Natural killer cell (primary cell): ENCODE measurements at regions not wholly inside any gene's neighbourhood (a gene's known extent, or its start where the extent isn't known, plus 50 kb on each side); places are given as distances from the start of the nearest gene placed in this dataset.

Experiments used
- ATAC-seq, 3 donors: fragments of 150-1000 bp in 2 of 3; fragments of 200-7000 bp in 1 of 3; cut with Tn5 transposase; 1 replicate in 1 of 3; 2 replicates in 2 of 3; pipeline ENCODE4 v1.10.0; 2021; ENCODE audit warnings: mild to moderate bottlenecking in 2 of 3, moderate library complexity in 2 of 3
- DNase-seq, 2 donors: peaks; one replicate each; pipeline versions ENCODE4 v3.0.0 to v3.0.0-alpha.2; 2013 to 2021; ENCODE audit warnings: mixed read lengths in 1 of 2
- H3K27ac ChIP-seq: one replicate; pipeline ENCODE4 v1.5.1; 2013; ENCODE audit warnings: mild to moderate bottlenecking, low read length
- H3K27me3 ChIP-seq: one replicate; pipeline ENCODE4 v1.6.1; 2013; ENCODE audit warnings: low read length; ENCODE audit not compliant: control insufficient read depth, insufficient read depth
- H3K36me3 ChIP-seq: one replicate; pipeline ENCODE4 v1.6.1; 2013; ENCODE audit warnings: low read length; ENCODE audit not compliant: control insufficient read depth, insufficient read depth
- H3K4me1 ChIP-seq: one replicate; pipeline ENCODE4 v1.6.1; 2013; ENCODE audit warnings: low read length; ENCODE audit not compliant: control insufficient read depth, insufficient read depth
- H3K4me3 ChIP-seq: one replicate; pipeline ENCODE4 v1.5.1; 2013; ENCODE audit warnings: low read length
- H3K9me3 ChIP-seq: one replicate; pipeline ENCODE4 v1.6.1; 2013; ENCODE audit warnings: low read length; ENCODE audit not compliant: control insufficient read depth, insufficient read depth
- H3K27ac Mint-ChIP-seq, 2 donors: one replicate each; pipeline ENCODE4 v1.8.0; 2022; ENCODE audit warnings: mild to moderate bottlenecking in 2 of 2, mixed read lengths in 2 of 2, moderate library complexity in 1 of 2
- H3K27me3 Mint-ChIP-seq, 2 donors: one replicate each; pipeline ENCODE4 v1.8.0; 2022; ENCODE audit warnings: low read depth in 2 of 2, mixed read lengths in 2 of 2
- H3K36me3 Mint-ChIP-seq: one replicate; pipeline ENCODE4 v1.8.0; 2022; ENCODE audit warnings: mixed read lengths
- H3K4me1 Mint-ChIP-seq, 2 donors: one replicate each; pipeline ENCODE4 v1.8.0; 2022; ENCODE audit warnings: mixed read lengths in 2 of 2
- H3K4me3 Mint-ChIP-seq: one replicate; pipeline ENCODE4 v1.8.0; 2022; ENCODE audit warnings: mild to moderate bottlenecking, moderate library complexity, mixed read lengths
- H3K9me3 Mint-ChIP-seq, 2 donors: one replicate each; pipeline ENCODE4 v1.8.0; 2022; ENCODE audit warnings: mixed read lengths in 2 of 2
- CTCF ChIP-seq: fragments of 200-600 bp; IDR thresholded peaks from one replicate; pipeline ENCODE4 v1.8.0; 2022; ENCODE audit warnings: antibody characterized with exemption
- WGBS: methylation state at CpG from one replicate; pipeline ENCODE4 v1.1.7; 2013; ENCODE audit warnings: missing lambda C conversion rate; ENCODE audit not compliant: insufficient coverage; 5-methylcytosine and 5-hydroxymethylcytosine counted together
- intact Hi-C: fragments of 100-400 bp; cut with micrococcal nuclease; formaldehyde crosslinking; loops from one replicate; pipeline ENCODE4 v1.14.2; 2022

- no peak for DNase-seq
- 86% methylated on average over 2 of the region's 7 CpGs for WGBS
- Histone ChIP-seq H3K27me3 (peaks cover 2% of the 10 kb centered on the region), H3K4me1 (no peaks in the 10 kb centered on the region), H3K9me3 (no peaks in the 10 kb centered on the region), H3K4me3 (no peak overlapping the region), H3K27ac (no peak overlapping the region), H3K36me3 (no peaks in the 10 kb centered on the region)
- no peak for ATAC-seq
- Mint-ChIP-seq H3K36me3 (no peaks in the 10 kb centered on the region), H3K27me3 (peaks cover 7 to 21% of the 10 kb centered on the region in 2 donors), H3K9me3 (no peaks in the 10 kb centered on the region), H3K4me3 (no peak overlapping the region), H3K4me1 (no peaks in the 10 kb centered on the region), H3K27ac (no peak overlapping the region)
- TF ChIP-seq CTCF, result no peak
- intact Hi-C loops, result no loop called here
Measured at GRCh38 chr6:1113916-1114540, 197.9 kb upstream of the FOXQ1 start.

GRCh38 chr6:1111361-1111760, 200.5 kb upstream of the FOXQ1 start:
- intact Hi-C loops, result no loop called here
- 27% methylated on average over 4 of the region's 6 CpGs for WGBS
- no peak overlapping the region for H3K27ac Mint-ChIP-seq
- TF ChIP-seq CTCF, result no peak
- peaks cover 13 to 21% of the 10 kb centered on the region in 2 donors for H3K27me3 Mint-ChIP-seq
- H3K9me3 Mint-ChIP-seq, result no peaks in the 10 kb centered on the region
- H3K9me3 ChIP-seq, result no peaks in the 10 kb centered on the region
- no peaks in the 10 kb centered on the region for H3K4me1 ChIP-seq
- H3K27ac ChIP-seq, result no peak overlapping the region
- H3K4me3 Mint-ChIP-seq, result no peak overlapping the region
- DNase-seq, result no peak
- H3K4me1 Mint-ChIP-seq, result no peaks in the 10 kb centered on the region
- H3K27me3 ChIP-seq, result no peaks in the 10 kb centered on the region
- H3K36me3 ChIP-seq, result no peaks in the 10 kb centered on the region
- no peaks in the 10 kb centered on the region for H3K36me3 Mint-ChIP-seq
- H3K4me3 ChIP-seq, result no peak overlapping the region
- ATAC-seq, result no peak

- ATAC-seq (no peak), DNase-seq (no peak)
- Mint-ChIP-seq H3K27ac (no peak overlapping the region), H3K4me1 (no peaks in the 10 kb centered on the region), H3K27me3 (peaks cover 11 to 18% of the 10 kb centered on the region in 2 donors), H3K36me3 (no peaks in the 10 kb centered on the region), H3K9me3 (no peaks in the 10 kb centered on the region), H3K4me3 (no peak overlapping the region)
- no peak overlapping the region for H3K27ac ChIP-seq
- no peaks in the 10 kb centered on the region for H3K9me3 ChIP-seq
- 84% methylated on average over 12 of the region's 12 CpGs for WGBS
- intact Hi-C loops, result no loop called here
- H3K4me1 ChIP-seq, result no peaks in the 10 kb centered on the region
- no peak for TF ChIP-seq CTCF
- no peak overlapping the region for H3K4me3 ChIP-seq
- H3K36me3 ChIP-seq, result no peaks in the 10 kb centered on the region
- no peaks in the 10 kb centered on the region for H3K27me3 ChIP-seq
Measured at GRCh38 chr6:1110941-1111349, 201.0 kb upstream of the FOXQ1 start.

GRCh38 chr6:1110164-1110563, 201.7 kb upstream of the FOXQ1 start:
- Mint-ChIP-seq H3K9me3 (no peaks in the 10 kb centered on the region), H3K4me3 (no peak overlapping the region), H3K36me3 (no peaks in the 10 kb centered on the region), H3K27ac (no peak overlapping the region), H3K27me3 (peaks cover 14 to 17% of the 10 kb centered on the region in 2 donors), H3K4me1 (no peaks in the 10 kb centered on the region)
- Histone ChIP-seq H3K27me3 (no peaks in the 10 kb centered on the region), H3K4me1 (no peaks in the 10 kb centered on the region), H3K4me3 (no peak overlapping the region), H3K27ac (no peak overlapping the region), H3K9me3 (no peaks in the 10 kb centered on the region), H3K36me3 (no peaks in the 10 kb centered on the region)
- ATAC-seq (no peak), DNase-seq (no peak)
- intact Hi-C loops, result no loop called here
- WGBS, result 89% methylated on average over 2 of the region's 2 CpGs
- no peak for TF ChIP-seq CTCF
